WTC11 (cell line): ENCODE measurements at regions not wholly inside any gene's neighbourhood (a gene's known extent, or its start where the extent isn't known, plus 50 kb on each side); places are given as distances from the start of the nearest gene placed in this dataset.

ENCODE experiments used
- ATAC-seq: fragments of 200-7000 bp; cut with Tn5 transposase; 2 replicates; pipeline ENCODE4 v1.10.0; 2021; ENCODE audit warnings: mild to moderate bottlenecking, moderate library complexity
- CTCF ChIA-PET: fragments of 300-600 bp; sonication (Branson Sonifier 250); formaldehyde crosslinking; loops from one replicate; lab custom pipeline; 2021; ENCODE audit warnings: antibody characterized with exemption; lab: Charles Lee
- POLR2A ChIA-PET: fragments of 350-600 bp; sonication (Branson Sonifier 250); formaldehyde crosslinking; loops from one replicate; lab custom pipeline; 2021; ENCODE audit warnings: antibody characterized with exemption; lab: Charles Lee
- DNase-seq: peaks from one replicate; pipeline ENCODE4 v3.0.0; 2021; ENCODE audit warnings: low spot score
- H3K27ac Mint-ChIP-seq: 2 replicates; pipeline ENCODE4 v1.8.0; 2021; ENCODE audit warnings: mixed read lengths
- H3K27me3 Mint-ChIP-seq: 2 replicates; pipeline ENCODE4 v1.8.0; 2021; ENCODE audit warnings: low read depth, mild to moderate bottlenecking, moderate library complexity, mixed read lengths
- H3K36me3 Mint-ChIP-seq: 2 replicates; pipeline ENCODE4 v1.8.0; 2021; ENCODE audit warnings: mixed read lengths
- H3K4me1 Mint-ChIP-seq: 2 replicates; pipeline ENCODE4 v1.8.0; 2022; ENCODE audit warnings: mixed read lengths
- H3K4me3 Mint-ChIP-seq: 2 replicates; pipeline ENCODE4 v1.8.0; 2021; ENCODE audit warnings: mild to moderate bottlenecking, moderate library complexity, mixed read lengths
- H3K9me3 Mint-ChIP-seq: 2 replicates; pipeline ENCODE4 v1.8.0; 2021; ENCODE audit warnings: mixed read lengths
- ATF1 ChIP-seq: sonication (generic); formaldehyde crosslinking; IDR thresholded peaks from 2 replicates; pipeline ENCODE4 v1.8.1; 2023; ENCODE audit warnings: mild to moderate bottlenecking, moderate library complexity, missing genetic modification reagents
- CREM ChIP-seq: sonication (generic); formaldehyde crosslinking; IDR thresholded peaks from 2 replicates; pipeline ENCODE4 v1.8.1; 2022; ENCODE audit warnings: mild to moderate bottlenecking, missing genetic modification reagents, moderate library complexity
- ESRRA ChIP-seq: sonication (generic); formaldehyde crosslinking; IDR thresholded peaks from 2 replicates; pipeline ENCODE4 v1.8.1; 2022; ENCODE audit warnings: mild to moderate bottlenecking, missing genetic modification reagents, borderline replicate concordance
- FOXJ3 ChIP-seq: sonication (generic); formaldehyde crosslinking; IDR thresholded peaks from 2 replicates; pipeline ENCODE4 v1.9.0; 2021; ENCODE audit warnings: missing genetic modification reagents, mild to moderate bottlenecking, borderline replicate concordance
- FOXK1 ChIP-seq: sonication (generic); formaldehyde crosslinking; IDR thresholded peaks from 2 replicates; pipeline ENCODE4 v1.8.0; 2022; ENCODE audit warnings: mild to moderate bottlenecking, moderate library complexity, missing genetic modification reagents
- GTF2I ChIP-seq: fragments of 250-450 bp; sonication (Bioruptor Pico); conservative IDR thresholded peaks from 2 replicates; pipeline ENCODE4 v1.4.0; 2021; ENCODE audit warnings: mild to moderate bottlenecking
- HMGA2 ChIP-seq: fragments of 250-450 bp; sonication (Bioruptor Pico); IDR thresholded peaks from 2 replicates; pipeline ENCODE4 v1.4.0; 2021; ENCODE audit warnings: mild to moderate bottlenecking, moderate library complexity
- IRF2 ChIP-seq: sonication (generic); formaldehyde crosslinking; IDR thresholded peaks from 2 replicates; pipeline ENCODE4 v1.8.0; 2022; ENCODE audit warnings: low read depth, missing genetic modification reagents, borderline replicate concordance
- JAZF1 ChIP-seq: fragments of 250-450 bp; sonication (Bioruptor Pico); IDR thresholded peaks from 2 replicates; pipeline ENCODE4 v1.9.0; 2021; ENCODE audit warnings: moderate library complexity, mild to moderate bottlenecking, inconsistent platforms
- JUN ChIP-seq: sonication (generic); formaldehyde crosslinking; IDR thresholded peaks from 2 replicates; pipeline ENCODE4 v1.8.0; 2023; ENCODE audit warnings: mild to moderate bottlenecking, missing genetic modification reagents
- NFATC4 ChIP-seq: fragments of 250-450 bp; sonication (Bioruptor Pico); IDR thresholded peaks from 2 replicates; pipeline ENCODE4 v1.9.0; 2021; ENCODE audit warnings: mild to moderate bottlenecking
- TP53 ChIP-seq: sonication (generic); formaldehyde crosslinking; IDR thresholded peaks from 2 replicates; pipeline ENCODE4 v1.8.1; 2023; ENCODE audit warnings: mild to moderate bottlenecking, missing genetic modification reagents
- ZNF423 ChIP-seq: fragments of 250-450 bp; sonication (Bioruptor Pico); IDR thresholded peaks from 2 replicates; pipeline ENCODE4 v2.1.2; 2022; ENCODE audit warnings: mild to moderate bottlenecking, moderate library complexity
- TF ChIP-seq, protein P1 (sequence below): sonication (generic); formaldehyde crosslinking; IDR thresholded peaks from 2 replicates; pipeline ENCODE4 v1.8.1; 2023; ENCODE audit warnings: mild to moderate bottlenecking, missing genetic modification reagents, moderate library complexity
- TF ChIP-seq, protein P2 (sequence below): fragments of 250-450 bp; sonication (Bioruptor Pico); IDR thresholded peaks from 2 replicates; pipeline ENCODE4 v1.8.0; 2021; ENCODE audit warnings: mild to moderate bottlenecking
- TF ChIP-seq, protein P3 (sequence below): sonication (generic); formaldehyde crosslinking; IDR thresholded peaks from 2 replicates; pipeline ENCODE4 v1.8.1; 2022; ENCODE audit warnings: low read depth, missing genetic modification reagents, borderline replicate concordance
- TF ChIP-seq, protein P4 (sequence below): sonication (generic); formaldehyde crosslinking; IDR thresholded peaks from 2 replicates; pipeline ENCODE4 v1.8.1; 2022; ENCODE audit warnings: missing genetic modification reagents, borderline replicate concordance
- TF ChIP-seq, protein P5 (sequence below): sonication (generic); formaldehyde crosslinking; IDR thresholded peaks from 2 replicates; pipeline ENCODE4 v1.8.0; 2022; ENCODE audit warnings: mild to moderate bottlenecking, missing genetic modification reagents
- TF ChIP-seq, protein P6 (sequence below): sonication (generic); formaldehyde crosslinking; IDR thresholded peaks from 2 replicates; pipeline ENCODE4 v1.8.0; 2022; ENCODE audit warnings: mild to moderate bottlenecking, missing genetic modification reagents
- TF ChIP-seq, protein P7 (sequence below): sonication (generic); formaldehyde crosslinking; IDR thresholded peaks from 2 replicates; pipeline ENCODE4 v1.8.1; 2023; ENCODE audit warnings: mild to moderate bottlenecking, missing genetic modification reagents, borderline replicate concordance

DNA sequence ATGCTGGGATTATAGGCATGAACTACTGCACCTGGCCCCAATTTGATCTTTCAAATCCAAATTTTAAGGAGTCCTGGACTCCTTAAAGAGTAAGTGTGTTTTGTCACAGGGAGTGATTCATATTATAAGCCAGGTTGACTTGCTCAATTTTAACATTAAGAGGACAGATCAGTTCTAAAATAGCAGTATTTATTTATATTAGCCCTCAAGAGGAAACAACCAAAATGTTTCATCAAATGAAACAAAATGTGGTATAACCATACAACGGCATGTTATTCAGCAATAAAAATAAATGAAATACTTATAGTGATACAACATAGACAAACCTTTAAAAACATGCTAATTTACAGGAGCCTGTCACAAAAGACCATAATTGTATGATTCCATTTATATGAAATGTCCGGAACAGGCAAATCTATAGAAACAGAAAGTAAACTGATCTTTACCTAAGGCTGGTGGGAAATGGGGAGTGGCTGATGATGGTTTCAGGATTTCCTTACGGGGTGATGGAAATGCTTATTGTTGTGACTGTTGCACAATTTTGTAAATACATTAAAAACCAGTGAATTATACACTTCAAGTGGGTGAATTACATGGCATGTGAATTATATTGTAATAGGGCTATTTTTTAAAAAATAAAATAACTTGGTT lies 637.4 kb downstream of the MMUT start:
- Mint-ChIP-seq H3K4me1 (peaks cover 15% of the 10 kb centered on the region), H3K4me3 (no peak overlapping the region), H3K27me3 (peaks cover 3% of the 10 kb centered on the region; the same call in 1 of the 2 replicates), H3K36me3 (peaks cover 2% of the 10 kb centered on the region; the same call in 1 of the 2 replicates), H3K9me3 (peaks cover 15% of the 10 kb centered on the region), H3K27ac (no peak overlapping the region)
- POLR2A ChIA-PET, result no interaction called here
- TF ChIP-seq, protein P1, sequence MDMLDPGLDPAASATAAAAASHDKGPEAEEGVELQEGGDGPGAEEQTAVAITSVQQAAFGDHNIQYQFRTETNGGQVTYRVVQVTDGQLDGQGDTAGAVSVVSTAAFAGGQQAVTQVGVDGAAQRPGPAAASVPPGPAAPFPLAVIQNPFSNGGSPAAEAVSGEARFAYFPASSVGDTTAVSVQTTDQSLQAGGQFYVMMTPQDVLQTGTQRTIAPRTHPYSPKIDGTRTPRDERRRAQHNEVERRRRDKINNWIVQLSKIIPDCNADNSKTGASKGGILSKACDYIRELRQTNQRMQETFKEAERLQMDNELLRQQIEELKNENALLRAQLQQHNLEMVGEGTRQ (CRISPR knock-in tag), result no peak
- TF ChIP-seq, protein P2, sequence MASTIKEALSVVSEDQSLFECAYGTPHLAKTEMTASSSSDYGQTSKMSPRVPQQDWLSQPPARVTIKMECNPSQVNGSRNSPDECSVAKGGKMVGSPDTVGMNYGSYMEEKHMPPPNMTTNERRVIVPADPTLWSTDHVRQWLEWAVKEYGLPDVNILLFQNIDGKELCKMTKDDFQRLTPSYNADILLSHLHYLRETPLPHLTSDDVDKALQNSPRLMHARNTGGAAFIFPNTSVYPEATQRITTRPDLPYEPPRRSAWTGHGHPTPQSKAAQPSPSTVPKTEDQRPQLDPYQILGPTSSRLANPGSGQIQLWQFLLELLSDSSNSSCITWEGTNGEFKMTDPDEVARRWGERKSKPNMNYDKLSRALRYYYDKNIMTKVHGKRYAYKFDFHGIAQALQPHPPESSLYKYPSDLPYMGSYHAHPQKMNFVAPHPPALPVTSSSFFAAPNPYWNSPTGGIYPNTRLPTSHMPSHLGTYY (CRISPR knock-in tag), result no peak
- TF ChIP-seq FOXJ3 (CRISPR knock-in tag), result no peak
- TF ChIP-seq, protein P3, sequence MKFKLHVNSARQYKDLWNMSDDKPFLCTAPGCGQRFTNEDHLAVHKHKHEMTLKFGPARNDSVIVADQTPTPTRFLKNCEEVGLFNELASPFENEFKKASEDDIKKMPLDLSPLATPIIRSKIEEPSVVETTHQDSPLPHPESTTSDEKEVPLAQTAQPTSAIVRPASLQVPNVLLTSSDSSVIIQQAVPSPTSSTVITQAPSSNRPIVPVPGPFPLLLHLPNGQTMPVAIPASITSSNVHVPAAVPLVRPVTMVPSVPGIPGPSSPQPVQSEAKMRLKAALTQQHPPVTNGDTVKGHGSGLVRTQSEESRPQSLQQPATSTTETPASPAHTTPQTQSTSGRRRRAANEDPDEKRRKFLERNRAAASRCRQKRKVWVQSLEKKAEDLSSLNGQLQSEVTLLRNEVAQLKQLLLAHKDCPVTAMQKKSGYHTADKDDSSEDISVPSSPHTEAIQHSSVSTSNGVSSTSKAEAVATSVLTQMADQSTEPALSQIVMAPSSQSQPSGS (CRISPR knock-in tag), result no peak
- TF ChIP-seq ESRRA (CRISPR knock-in tag), result no peak
- TF ChIP-seq CREM (CRISPR knock-in tag), result no peak
- TF ChIP-seq, protein P4, sequence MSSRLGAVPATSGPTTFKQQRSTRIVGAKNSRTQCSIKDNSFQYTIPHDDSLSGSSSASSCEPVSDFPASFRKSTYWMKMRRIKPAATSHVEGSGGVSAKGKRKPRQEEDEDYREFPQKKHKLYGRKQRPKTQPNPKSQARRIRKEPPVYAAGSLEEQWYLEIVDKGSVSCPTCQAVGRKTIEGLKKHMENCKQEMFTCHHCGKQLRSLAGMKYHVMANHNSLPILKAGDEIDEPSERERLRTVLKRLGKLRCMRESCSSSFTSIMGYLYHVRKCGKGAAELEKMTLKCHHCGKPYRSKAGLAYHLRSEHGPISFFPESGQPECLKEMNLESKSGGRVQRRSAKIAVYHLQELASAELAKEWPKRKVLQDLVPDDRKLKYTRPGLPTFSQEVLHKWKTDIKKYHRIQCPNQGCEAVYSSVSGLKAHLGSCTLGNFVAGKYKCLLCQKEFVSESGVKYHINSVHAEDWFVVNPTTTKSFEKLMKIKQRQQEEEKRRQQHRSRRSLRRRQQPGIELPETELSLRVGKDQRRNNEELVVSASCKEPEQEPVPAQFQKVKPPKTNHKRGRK (CRISPR knock-in tag), result no peak
- TF ChIP-seq, protein P5, sequence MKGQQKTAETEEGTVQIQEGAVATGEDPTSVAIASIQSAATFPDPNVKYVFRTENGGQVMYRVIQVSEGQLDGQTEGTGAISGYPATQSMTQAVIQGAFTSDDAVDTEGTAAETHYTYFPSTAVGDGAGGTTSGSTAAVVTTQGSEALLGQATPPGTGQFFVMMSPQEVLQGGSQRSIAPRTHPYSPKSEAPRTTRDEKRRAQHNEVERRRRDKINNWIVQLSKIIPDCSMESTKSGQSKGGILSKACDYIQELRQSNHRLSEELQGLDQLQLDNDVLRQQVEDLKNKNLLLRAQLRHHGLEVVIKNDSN (CRISPR knock-in tag), result no peak
- TF ChIP-seq JAZF1 (CRISPR knock-in tag), result no peak
- no peak for TF ChIP-seq ATF1 (CRISPR knock-in tag)
- no peak for TF ChIP-seq TP53
- no peak for TF ChIP-seq FOXK1 (CRISPR knock-in tag)
- TF ChIP-seq, protein P6, sequence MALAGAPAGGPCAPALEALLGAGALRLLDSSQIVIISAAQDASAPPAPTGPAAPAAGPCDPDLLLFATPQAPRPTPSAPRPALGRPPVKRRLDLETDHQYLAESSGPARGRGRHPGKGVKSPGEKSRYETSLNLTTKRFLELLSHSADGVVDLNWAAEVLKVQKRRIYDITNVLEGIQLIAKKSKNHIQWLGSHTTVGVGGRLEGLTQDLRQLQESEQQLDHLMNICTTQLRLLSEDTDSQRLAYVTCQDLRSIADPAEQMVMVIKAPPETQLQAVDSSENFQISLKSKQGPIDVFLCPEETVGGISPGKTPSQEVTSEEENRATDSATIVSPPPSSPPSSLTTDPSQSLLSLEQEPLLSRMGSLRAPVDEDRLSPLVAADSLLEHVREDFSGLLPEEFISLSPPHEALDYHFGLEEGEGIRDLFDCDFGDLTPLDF, result no peak
- TF ChIP-seq ZNF423 (CRISPR knock-in tag), result no peak
- TF ChIP-seq JUN (CRISPR knock-in tag), result no peak
- no peak for TF ChIP-seq GTF2I
- TF ChIP-seq, protein P7, sequence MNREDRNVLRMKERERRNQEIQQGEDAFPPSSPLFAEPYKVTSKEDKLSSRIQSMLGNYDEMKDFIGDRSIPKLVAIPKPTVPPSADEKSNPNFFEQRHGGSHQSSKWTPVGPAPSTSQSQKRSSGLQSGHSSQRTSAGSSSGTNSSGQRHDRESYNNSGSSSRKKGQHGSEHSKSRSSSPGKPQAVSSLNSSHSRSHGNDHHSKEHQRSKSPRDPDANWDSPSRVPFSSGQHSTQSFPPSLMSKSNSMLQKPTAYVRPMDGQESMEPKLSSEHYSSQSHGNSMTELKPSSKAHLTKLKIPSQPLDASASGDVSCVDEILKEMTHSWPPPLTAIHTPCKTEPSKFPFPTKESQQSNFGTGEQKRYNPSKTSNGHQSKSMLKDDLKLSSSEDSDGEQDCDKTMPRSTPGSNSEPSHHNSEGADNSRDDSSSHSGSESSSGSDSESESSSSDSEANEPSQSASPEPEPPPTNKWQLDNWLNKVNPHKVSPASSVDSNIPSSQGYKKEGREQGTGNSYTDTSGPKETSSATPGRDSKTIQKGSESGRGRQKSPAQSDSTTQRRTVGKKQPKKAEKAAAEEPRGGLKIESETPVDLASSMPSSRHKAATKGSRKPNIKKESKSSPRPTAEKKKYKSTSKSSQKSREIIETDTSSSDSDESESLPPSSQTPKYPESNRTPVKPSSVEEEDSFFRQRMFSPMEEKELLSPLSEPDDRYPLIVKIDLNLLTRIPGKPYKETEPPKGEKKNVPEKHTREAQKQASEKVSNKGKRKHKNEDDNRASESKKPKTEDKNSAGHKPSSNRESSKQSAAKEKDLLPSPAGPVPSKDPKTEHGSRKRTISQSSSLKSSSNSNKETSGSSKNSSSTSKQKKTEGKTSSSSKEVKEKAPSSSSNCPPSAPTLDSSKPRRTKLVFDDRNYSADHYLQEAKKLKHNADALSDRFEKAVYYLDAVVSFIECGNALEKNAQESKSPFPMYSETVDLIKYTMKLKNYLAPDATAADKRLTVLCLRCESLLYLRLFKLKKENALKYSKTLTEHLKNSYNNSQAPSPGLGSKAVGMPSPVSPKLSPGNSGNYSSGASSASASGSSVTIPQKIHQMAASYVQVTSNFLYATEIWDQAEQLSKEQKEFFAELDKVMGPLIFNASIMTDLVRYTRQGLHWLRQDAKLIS (CRISPR knock-in tag), result no peak
- no peak for TF ChIP-seq HMGA2
- no peak for TF ChIP-seq IRF2 (CRISPR knock-in tag)
- no peak for TF ChIP-seq NFATC4 (CRISPR knock-in tag)
- ATAC-seq (no peak), DNase-seq (no peak)
- CTCF ChIA-PET, result interaction anchor here (1.2 kb wide), 1 partner anchor 584 kb away, joined by 3 read pairs; no protein-coding TSS in a partner anchor
